NT2/D1 (cell line): ENCODE measurements at regions not wholly inside any gene's neighbourhood (a gene's known extent, or its start where the extent isn't known, plus 50 kb on each side); places are given as distances from the start of the nearest gene placed in this dataset.

Source experiments
- DNase-seq: peaks from one replicate; pipeline ENCODE4 v3.0.0-alpha.2; 2011; ENCODE audit warnings: low read depth, low spot score
- H3K27me3 ChIP-seq: 2 replicates; pipeline ENCODE4 v1.6.0; 2011; ENCODE audit warnings: mild to moderate bottlenecking; ENCODE audit not compliant: insufficient read length, insufficient read depth
- H3K36me3 ChIP-seq: 2 replicates; pipeline ENCODE4 v1.6.1; 2011; ENCODE audit warnings: mild to moderate bottlenecking, low read length, mixed read lengths; ENCODE audit not compliant: insufficient read depth, insufficient read length
- H3K4me1 ChIP-seq: 2 replicates; pipeline ENCODE4 v1.5.1; 2011; ENCODE audit not compliant: insufficient read depth, insufficient read length
- H3K4me3 ChIP-seq: 2 replicates; pipeline ENCODE4 v1.5.1; 2011; ENCODE audit warnings: low read depth; ENCODE audit not compliant: insufficient read length
- H3K9ac ChIP-seq: 2 replicates; pipeline ENCODE4 v1.6.0; 2011; ENCODE audit warnings: low read depth; ENCODE audit not compliant: insufficient read length
- H3K9me3 ChIP-seq: 2 replicates; pipeline ENCODE4 v1.5.1; 2011; ENCODE audit warnings: mild to moderate bottlenecking, low read length; ENCODE audit not compliant: insufficient read depth
- SUZ12 ChIP-seq: IDR thresholded peaks from 2 replicates; pipeline ENCODE4 v1.6.1; 2011; ENCODE audit not compliant: insufficient read length, insufficient read depth; ENCODE audit errors: extremely low read depth
- YY1 ChIP-seq: IDR thresholded peaks from 2 replicates; pipeline ENCODE4 v1.6.1; 2011; ENCODE audit not compliant: insufficient read length, insufficient read depth
- ZNF274 ChIP-seq: IDR thresholded peaks from 2 replicates; pipeline ENCODE4 v1.6.1; 2011; ENCODE audit warnings: mild to moderate bottlenecking, low read depth, low read length

GRCh38 chr9:99356512-99356971 lies 134.5 kb downstream of the SEC61B start:
- TF ChIP-seq YY1 (no peak), ZNF274 (no peak), SUZ12 (no peak)

GRCh38 chr9:99357575-99357974 lies 135.5 kb downstream of the SEC61B start:
- DNase-seq = no peak
- H3K27me3 ChIP-seq = no peaks in the 10 kb centered on the region
- TF ChIP-seq ZNF274 (no peak), YY1 (no peak), SUZ12 (no peak)
- H3K36me3 ChIP-seq = no peaks in the 10 kb centered on the region
- no peaks in the 10 kb centered on the region for H3K9me3 ChIP-seq
- H3K4me3 ChIP-seq = no peak overlapping the region
- no peaks in the 10 kb centered on the region for H3K4me1 ChIP-seq
- no peak overlapping the region for H3K9ac ChIP-seq

More at GRCh38 chr9:99356512-99356971, 134.5 kb downstream of the SEC61B start:
- no peaks in the 10 kb centered on the region for H3K27me3 ChIP-seq
- no peaks in the 10 kb centered on the region for H3K9me3 ChIP-seq
- DNase-seq = no peak
- no peaks in the 10 kb centered on the region for H3K4me1 ChIP-seq
- H3K4me3 ChIP-seq = no peak overlapping the region
- no peak overlapping the region for H3K9ac ChIP-seq
- H3K36me3 ChIP-seq = no peaks in the 10 kb centered on the region

GRCh38 chr9:99358668-99359067 lies 136.6 kb downstream of the SEC61B start:
- no peak for TF ChIP-seq YY1
- TF ChIP-seq ZNF274 = no peak
- TF ChIP-seq SUZ12 = no peak
- no peak for DNase-seq
- Histone ChIP-seq H3K9me3 (no peaks in the 10 kb centered on the region), H3K9ac (no peak overlapping the region), H3K36me3 (no peaks in the 10 kb centered on the region), H3K4me3 (no peak overlapping the region), H3K4me1 (no peaks in the 10 kb centered on the region), H3K27me3 (no peaks in the 10 kb centered on the region)

GRCh38 chr9:99359336-99359735 lies 137.3 kb downstream of the SEC61B start:
- Histone ChIP-seq H3K27me3 (no peaks in the 10 kb centered on the region), H3K9ac (no peak overlapping the region), H3K9me3 (no peaks in the 10 kb centered on the region), H3K4me3 (no peak overlapping the region), H3K4me1 (no peaks in the 10 kb centered on the region), H3K36me3 (no peaks in the 10 kb centered on the region)
- DNase-seq = no peak
- TF ChIP-seq YY1 = no peak
- TF ChIP-seq SUZ12 = no peak
- no peak for TF ChIP-seq ZNF274

GRCh38 chr9:99360026-99360425 lies 137.9 kb downstream of the SEC61B start:
- no peak for TF ChIP-seq ZNF274
- TF ChIP-seq YY1 = no peak
- no peak for TF ChIP-seq SUZ12
- Histone ChIP-seq H3K36me3 (no peaks in the 10 kb centered on the region), H3K9me3 (no peaks in the 10 kb centered on the region), H3K9ac (no peak overlapping the region), H3K27me3 (no peaks in the 10 kb centered on the region), H3K4me3 (no peak overlapping the region), H3K4me1 (no peaks in the 10 kb centered on the region)
- DNase-seq = no peak

GRCh38 chr9:99361817-99362216 lies 139.7 kb downstream of the SEC61B start:
- no peaks in the 10 kb centered on the region for H3K27me3 ChIP-seq
- no peaks in the 10 kb centered on the region for H3K4me1 ChIP-seq
- H3K36me3 ChIP-seq = no peaks in the 10 kb centered on the region
- no peak overlapping the region for H3K4me3 ChIP-seq
- TF ChIP-seq ZNF274 = no peak
- TF ChIP-seq SUZ12 = no peak
- TF ChIP-seq YY1 = no peak
- DNase-seq = no peak
- H3K9ac ChIP-seq = no peak overlapping the region
- H3K9me3 ChIP-seq = no peaks in the 10 kb centered on the region

- H3K9me3 ChIP-seq = no peaks in the 10 kb centered on the region
- H3K4me1 ChIP-seq = no peaks in the 10 kb centered on the region
- no peaks in the 10 kb centered on the region for H3K27me3 ChIP-seq
- DNase-seq = no peak
- TF ChIP-seq YY1 (no peak), SUZ12 (no peak), ZNF274 (no peak)
- H3K36me3 ChIP-seq = no peaks in the 10 kb centered on the region
- H3K4me3 ChIP-seq = no peak overlapping the region
- no peak overlapping the region for H3K9ac ChIP-seq
Measured at GRCh38 chr9:99362321-99362720, 140.2 kb downstream of the SEC61B start.
